Panc1 (cell line): ENCODE measurements at regions not wholly inside any gene's neighbourhood (a gene's known extent, or its start where the extent isn't known, plus 50 kb on each side); places are given as distances from the start of the nearest gene placed in this dataset.

Source experiments
- CTCF ChIP-seq: fragments of 450-650 bp; IDR thresholded peaks from 2 replicates; pipeline ENCODE4 v1.5.1; 2017; ENCODE audit warnings: mild to moderate bottlenecking
- REST ChIP-seq, 2 experiments: IDR thresholded peaks; 2 replicates each; pipeline ENCODE4 v1.6.1; 2011 to 2012; ENCODE audit warnings: low read depth in 2 of 2, control low read depth in 1 of 2, low read length in 1 of 2, mild to moderate bottlenecking in 1 of 2, moderate library complexity in 1 of 2; ENCODE audit not compliant: insufficient read depth in 1 of 2
- SIN3A ChIP-seq: IDR thresholded peaks from 2 replicates; pipeline ENCODE4 v1.6.1; 2012; ENCODE audit warnings: low read depth, mild to moderate bottlenecking, low read length, moderate library complexity, borderline replicate concordance; ENCODE audit not compliant: insufficient read depth

DNA sequence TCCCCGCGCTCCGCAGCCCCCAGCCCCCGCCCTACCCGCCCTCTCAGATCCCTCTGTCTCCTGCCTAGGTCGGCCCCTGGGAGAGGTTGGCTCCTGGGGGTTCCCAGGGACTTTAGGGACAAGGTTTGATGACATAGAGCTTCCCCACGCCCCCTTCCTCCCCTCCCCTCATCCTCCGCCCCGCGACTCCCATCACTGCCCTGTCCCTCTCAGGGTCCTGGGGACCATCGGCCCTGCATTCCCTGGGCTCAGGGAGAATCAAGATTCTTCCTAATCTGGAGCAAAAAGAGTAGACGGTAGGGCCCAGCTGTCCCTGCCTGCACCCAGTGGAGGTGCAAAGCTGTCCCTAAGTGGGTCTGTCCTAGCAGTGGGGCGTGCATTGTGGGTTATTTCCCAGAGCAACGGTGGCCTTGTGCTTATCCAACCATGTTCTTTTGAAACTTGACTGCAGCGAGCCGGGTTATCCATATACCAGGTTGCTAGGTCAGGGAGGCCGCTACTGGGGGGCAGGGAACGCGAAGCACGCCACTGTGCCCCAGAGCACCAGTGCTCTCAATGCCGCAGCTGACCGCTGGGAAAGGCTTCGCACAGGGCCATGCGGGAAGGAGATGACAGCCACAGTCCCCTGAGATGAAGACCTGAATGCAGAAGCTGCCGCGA lies 124.4 kb upstream of the PRMT8 start:
- TF ChIP-seq CTCF (no peak), SIN3A (no peak), REST (IDR thresholded peaks at IDR 0.05; ENCODE audit: insufficient read depth in 1 of 2, low read depth in 2 of 2, low read length in 1 of 2) (no peak)
